MM.1S (cell line): ENCODE measurements at regions not wholly inside any gene's neighbourhood (a gene's known extent, or its start where the extent isn't known, plus 50 kb on each side); places are given as distances from the start of the nearest gene placed in this dataset.

Source experiments
- DNase-seq: peaks from one replicate; pipeline ENCODE4 v3.0.0-alpha.2; 2015
- H2AFZ ChIP-seq: fragments of 300-600 bp; sonication (generic); 2 replicates; pipeline ENCODE4 v1.6.0; 2016; ENCODE audit warnings: antibody characterized with exemption, low read length
- H3F3A ChIP-seq: fragments of 300-600 bp; sonication (generic); 2 replicates; pipeline ENCODE4 v1.6.1; 2016; ENCODE audit warnings: mild to moderate bottlenecking, antibody characterized with exemption, low read length, moderate library complexity, mixed read lengths; ENCODE audit not compliant: insufficient read depth
- H3K27ac ChIP-seq: fragments of 300-600 bp; sonication (generic); 2 replicates; pipeline ENCODE4 v1.5.1; 2016; ENCODE audit warnings: mild to moderate bottlenecking, low read length
- H3K27me3 ChIP-seq: fragments of 300-600 bp; sonication (generic); replicated peaks from 2 replicates; pipeline ENCODE4 v1.6.0; 2016; ENCODE audit warnings: low read length; ENCODE audit not compliant: insufficient read depth
- H3K36me3 ChIP-seq: fragments of 300-600 bp; sonication (generic); replicated peaks from 2 replicates; pipeline ENCODE4 v1.6.1; 2016; ENCODE audit warnings: mild to moderate bottlenecking, low read length, mixed read lengths; ENCODE audit not compliant: insufficient read depth
- H3K4me1 ChIP-seq: fragments of 300-600 bp; sonication (generic); 2 replicates; pipeline ENCODE4 v1.6.1; 2016; ENCODE audit warnings: low read length, mixed read lengths
- H3K4me2 ChIP-seq: fragments of 300-600 bp; sonication (generic); 2 replicates; pipeline ENCODE4 v1.6.0; 2016; ENCODE audit warnings: low read depth, low read length
- H3K4me3 ChIP-seq: fragments of 300-600 bp; sonication (generic); 2 replicates; pipeline ENCODE4 v1.5.1; 2016; ENCODE audit warnings: low read length, mixed read lengths
- H3K79me2 ChIP-seq: fragments of 300-600 bp; sonication (generic); 2 replicates; pipeline ENCODE4 v1.6.1; 2016; ENCODE audit warnings: mixed run types, low read length, mixed read lengths
- H3K9ac ChIP-seq: fragments of 300-600 bp; sonication (generic); 2 replicates; pipeline ENCODE4 v1.6.1; 2016; ENCODE audit warnings: low read length, mixed read lengths
- H3K9me2 ChIP-seq: fragments of 300-600 bp; sonication (generic); replicated peaks from 2 replicates; pipeline ENCODE4 v1.6.1; 2016; ENCODE audit warnings: mild to moderate bottlenecking, low read length, mixed read lengths; ENCODE audit not compliant: insufficient read depth
- H3K9me3 ChIP-seq: fragments of 300-600 bp; sonication (generic); replicated peaks from 2 replicates; pipeline ENCODE4 v1.6.1; 2016; ENCODE audit warnings: mild to moderate bottlenecking, low read length, mixed read lengths; ENCODE audit not compliant: insufficient read depth
- H4K20me1 ChIP-seq: fragments of 300-600 bp; sonication (generic); 2 replicates; pipeline ENCODE4 v1.6.1; 2016; ENCODE audit warnings: mild to moderate bottlenecking, low read length, moderate library complexity, mixed read lengths; ENCODE audit not compliant: insufficient read depth
- CTCF ChIP-seq: fragments of 300-600 bp; sonication (generic); IDR thresholded peaks from 2 replicates; pipeline ENCODE4 v1.5.1; 2016; ENCODE audit warnings: antibody characterized with exemption, low read length, mixed read lengths
- EZH2 ChIP-seq: fragments of 300-600 bp; sonication (generic); optimal IDR thresholded peaks from 2 replicates; pipeline ENCODE3; 2017; ENCODE audit warnings: low read depth, mild to moderate bottlenecking, antibody characterized with exemption, low read length, mixed read lengths
- EZH2phosphoT487 ChIP-seq: fragments of 300-600 bp; sonication (generic); IDR thresholded peaks from 2 replicates; pipeline ENCODE4 v1.6.1; 2018; ENCODE audit warnings: antibody characterized with exemption, low read length

- H3K4me2 ChIP-seq, result no peak overlapping the region
- no peak overlapping the region for H3K27ac ChIP-seq
- H3K4me1 ChIP-seq, result no peaks in the 10 kb centered on the region
- H3K4me3 ChIP-seq, result no peak overlapping the region
- H4K20me1 ChIP-seq, result no peaks in the 10 kb centered on the region
- H2AFZ ChIP-seq, result no peak overlapping the region
- TF ChIP-seq EZH2phosphoT487 (no peak), EZH2 (no peak), CTCF (no peak)
- H3K9ac ChIP-seq, result no peak overlapping the region
- H3F3A ChIP-seq, result no peaks in the 10 kb centered on the region
- H3K9me2 ChIP-seq, result no peaks in the 10 kb centered on the region
- H3K9me3 ChIP-seq, result no peaks in the 10 kb centered on the region
- DNase-seq, result no peak
- no peaks in the 10 kb centered on the region for H3K27me3 ChIP-seq
- no peaks in the 10 kb centered on the region for H3K36me3 ChIP-seq
- no peaks in the 10 kb centered on the region for H3K79me2 ChIP-seq
These were observed 201.9 kb upstream of the MCTP2 start for GRCh38 chr15:94029495-94029894.

GRCh38 chr15:94028809-94029208 lies 202.6 kb upstream of the MCTP2 start:
- Histone ChIP-seq H3K36me3 (no peaks in the 10 kb centered on the region), H2AFZ (no peak overlapping the region), H4K20me1 (no peaks in the 10 kb centered on the region), H3K9ac (no peak overlapping the region), H3K9me3 (no peaks in the 10 kb centered on the region), H3K79me2 (no peaks in the 10 kb centered on the region), H3K4me2 (no peak overlapping the region), H3K9me2 (no peaks in the 10 kb centered on the region), H3K4me3 (no peak overlapping the region), H3K27me3 (no peaks in the 10 kb centered on the region), H3K27ac (no peak overlapping the region), H3K4me1 (no peaks in the 10 kb centered on the region), H3F3A (no peaks in the 10 kb centered on the region)
- no peak for TF ChIP-seq EZH2phosphoT487
- TF ChIP-seq EZH2, result no peak
- no peak for TF ChIP-seq CTCF
- no peak for DNase-seq

- Histone ChIP-seq H3K79me2 (no peaks in the 10 kb centered on the region), H4K20me1 (no peaks in the 10 kb centered on the region), H3K4me3 (no peak overlapping the region), H2AFZ (no peak overlapping the region), H3K27ac (no peak overlapping the region), H3K4me2 (no peak overlapping the region), H3F3A (no peaks in the 10 kb centered on the region), H3K36me3 (no peaks in the 10 kb centered on the region), H3K4me1 (no peaks in the 10 kb centered on the region), H3K9me2 (no peaks in the 10 kb centered on the region), H3K9me3 (no peaks in the 10 kb centered on the region), H3K9ac (no peak overlapping the region), H3K27me3 (no peaks in the 10 kb centered on the region)
- TF ChIP-seq EZH2 (no peak), EZH2phosphoT487 (no peak), CTCF (no peak)
- DNase-seq, result no peak
These were observed 203.2 kb upstream of the MCTP2 start for GRCh38 chr15:94028121-94028520.
